HEK293 (cell line): ENCODE measurements at regions not wholly inside any gene's neighbourhood (a gene's known extent, or its start where the extent isn't known, plus 50 kb on each side); places are given as distances from the start of the nearest gene placed in this dataset.

Experiments
- CTCF ChIP-seq: fragments of 450-650 bp; formaldehyde crosslinking; IDR thresholded peaks from 2 replicates; pipeline ENCODE4 v1.5.1; 2016; ENCODE audit warnings: missing biosample characterization, missing genetic modification characterization
- ZNF274 ChIP-seq, 2 experiments: fragments of 200-500 bp in 1 of 2; fragments of 450-650 bp in 1 of 2; sonication (Bioruptor generic) in 1 of 2; formaldehyde crosslinking in 1 of 2; IDR thresholded peaks; 2 replicates each; pipeline versions ENCODE4 v1.5.1 to v1.6.1; 2014 to 2016; ENCODE audit warnings: borderline replicate concordance in 1 of 2, inconsistent platforms in 1 of 2, low read length in 1 of 2, missing biosample characterization in 1 of 2, missing genetic modification characterization in 1 of 2
- ZNF670 ChIP-seq: fragments of 450-650 bp; formaldehyde crosslinking; IDR thresholded peaks from 2 replicates; pipeline ENCODE4 v1.5.1; 2016; ENCODE audit warnings: missing biosample characterization, missing genetic modification characterization, low read depth
- ZNF768 ChIP-seq: fragments of 450-650 bp; formaldehyde crosslinking; IDR thresholded peaks from 2 replicates; pipeline ENCODE4 v1.5.1; 2018; ENCODE audit warnings: missing biosample characterization, mild to moderate bottlenecking, missing genetic modification characterization
- ZNF792 ChIP-seq: fragments of 450-650 bp; formaldehyde crosslinking; IDR thresholded peaks from 2 replicates; pipeline ENCODE4 v1.5.1; 2016; ENCODE audit warnings: missing biosample characterization, missing genetic modification characterization
- TF ChIP-seq, protein P1 (sequence below): fragments of 450-650 bp; formaldehyde crosslinking; IDR thresholded peaks from 2 replicates; pipeline ENCODE4 v1.5.1; 2016; ENCODE audit warnings: missing biosample characterization, missing genetic modification characterization, low read depth

- TF ChIP-seq CTCF (tag by site-specific recombination) (no peak), ZNF670 (tag by site-specific recombination) (no peak), ZNF274 (IDR thresholded peaks at IDR 0.05; ENCODE audit: low read length) (no peak), ZNF274 (tag by site-specific recombination; IDR thresholded peaks at IDR 0.05; ENCODE audit: borderline replicate concordance) (no peak), ZNF768 (tag by site-specific recombination) (no peak), ZNF792 (tag by site-specific recombination) (no peak)
- TF ChIP-seq, protein P1, sequence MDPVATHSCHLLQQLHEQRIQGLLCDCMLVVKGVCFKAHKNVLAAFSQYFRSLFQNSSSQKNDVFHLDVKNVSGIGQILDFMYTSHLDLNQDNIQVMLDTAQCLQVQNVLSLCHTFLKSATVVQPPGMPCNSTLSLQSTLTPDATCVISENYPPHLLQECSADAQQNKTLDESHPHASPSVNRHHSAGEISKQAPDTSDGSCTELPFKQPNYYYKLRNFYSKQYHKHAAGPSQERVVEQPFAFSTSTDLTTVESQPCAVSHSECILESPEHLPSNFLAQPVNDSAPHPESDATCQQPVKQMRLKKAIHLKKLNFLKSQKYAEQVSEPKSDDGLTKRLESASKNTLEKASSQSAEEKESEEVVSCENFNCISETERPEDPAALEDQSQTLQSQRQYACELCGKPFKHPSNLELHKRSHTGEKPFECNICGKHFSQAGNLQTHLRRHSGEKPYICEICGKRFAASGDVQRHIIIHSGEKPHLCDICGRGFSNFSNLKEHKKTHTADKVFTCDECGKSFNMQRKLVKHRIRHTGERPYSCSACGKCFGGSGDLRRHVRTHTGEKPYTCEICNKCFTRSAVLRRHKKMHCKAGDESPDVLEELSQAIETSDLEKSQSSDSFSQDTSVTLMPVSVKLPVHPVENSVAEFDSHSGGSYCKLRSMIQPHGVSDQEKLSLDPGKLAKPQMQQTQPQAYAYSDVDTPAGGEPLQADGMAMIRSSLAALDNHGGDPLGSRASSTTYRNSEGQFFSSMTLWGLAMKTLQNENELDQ (tag by site-specific recombination) = no peak
Measured at GRCh38 chr12:115102450-115102849, 418.5 kb upstream of the TBX3 start.
